Type B pancreatic cell (in vitro differentiated cells): ENCODE measurements at regions not wholly inside any gene's neighbourhood (a gene's known extent, or its start where the extent isn't known, plus 50 kb on each side); places are given as distances from the start of the nearest gene placed in this dataset.
A peak's percentile ranks its signal among the peaks of the same experiment; 100 is the strongest.

Experiments
- DNase-seq: peaks from one replicate; pipeline ENCODE4 v3.0.0; 2021; ENCODE audit warnings: mixed read lengths; ENCODE audit not compliant: unreplicated experiment; ENCODE audit errors: extremely low spot score
- H3K27ac Mint-ChIP-seq: 2 replicates; pipeline ENCODE4 v1.8.0; 2021; ENCODE audit warnings: mild to moderate bottlenecking, mixed read lengths
- H3K27me3 Mint-ChIP-seq: 2 replicates; pipeline ENCODE4 v1.8.0; 2021; ENCODE audit warnings: mixed read lengths
- H3K36me3 Mint-ChIP-seq: 2 replicates; pipeline ENCODE4 v1.8.0; 2021; ENCODE audit warnings: mixed read lengths
- H3K4me1 Mint-ChIP-seq: one replicate; pipeline ENCODE4 v1.8.0; 2021; ENCODE audit warnings: mixed read lengths; ENCODE audit not compliant: unreplicated experiment
- H3K4me3 Mint-ChIP-seq: 2 replicates; pipeline ENCODE4 v1.8.0; 2021; ENCODE audit warnings: mild to moderate bottlenecking, mixed read lengths
- H3K9me3 Mint-ChIP-seq: 2 replicates; pipeline ENCODE4 v1.8.0; 2021; ENCODE audit warnings: mixed read lengths
- CTCF ChIP-seq: fragments of 200-600 bp; sonication (generic); conservative IDR thresholded peaks from 2 replicates; pipeline ENCODE4 v1.5.0; 2021; ENCODE audit warnings: antibody characterized with exemption, mild to moderate bottlenecking

DNA sequence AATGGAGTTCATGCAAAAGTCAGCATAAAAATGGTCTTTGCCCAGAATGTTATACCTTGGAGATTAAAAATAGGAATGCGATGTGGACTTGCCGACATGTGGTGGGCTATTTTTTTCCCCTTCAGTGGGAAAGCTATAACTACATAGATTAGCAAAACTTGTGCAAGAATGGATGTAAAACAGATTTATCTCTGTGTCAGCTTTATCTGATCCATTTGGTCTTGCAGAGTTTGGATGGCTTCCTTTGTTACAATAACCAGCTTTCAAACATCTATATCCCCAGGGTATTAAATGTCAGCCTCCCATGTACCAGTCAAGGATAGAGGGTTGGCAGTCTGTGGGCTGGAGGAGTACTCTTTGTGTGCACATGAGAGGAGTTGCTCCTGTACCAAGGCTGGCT lies 284.9 kb downstream of the TMEM38B start:
- peak overlapping the region; percentile 42 for H3K4me3 Mint-ChIP-seq
- no peak for TF ChIP-seq CTCF
- peaks cover 4% of the 10 kb centered on the region for H3K9me3 Mint-ChIP-seq
- no peak for DNase-seq
- H3K27me3 Mint-ChIP-seq, result peaks cover 3% of the 10 kb centered on the region
- no peak overlapping the region for H3K27ac Mint-ChIP-seq
- peaks cover 38% of the 10 kb centered on the region for H3K4me1 Mint-ChIP-seq
- no peaks in the 10 kb centered on the region for H3K36me3 Mint-ChIP-seq

- no peaks in the 10 kb centered on the region for H3K9me3 Mint-ChIP-seq
- no peaks in the 10 kb centered on the region for H3K27me3 Mint-ChIP-seq
- peaks cover under 1% of the 10 kb centered on the region for H3K4me1 Mint-ChIP-seq
Observed at GRCh38 chr9:105984714-105985113, 290.4 kb downstream of the TMEM38B start.

DNA sequence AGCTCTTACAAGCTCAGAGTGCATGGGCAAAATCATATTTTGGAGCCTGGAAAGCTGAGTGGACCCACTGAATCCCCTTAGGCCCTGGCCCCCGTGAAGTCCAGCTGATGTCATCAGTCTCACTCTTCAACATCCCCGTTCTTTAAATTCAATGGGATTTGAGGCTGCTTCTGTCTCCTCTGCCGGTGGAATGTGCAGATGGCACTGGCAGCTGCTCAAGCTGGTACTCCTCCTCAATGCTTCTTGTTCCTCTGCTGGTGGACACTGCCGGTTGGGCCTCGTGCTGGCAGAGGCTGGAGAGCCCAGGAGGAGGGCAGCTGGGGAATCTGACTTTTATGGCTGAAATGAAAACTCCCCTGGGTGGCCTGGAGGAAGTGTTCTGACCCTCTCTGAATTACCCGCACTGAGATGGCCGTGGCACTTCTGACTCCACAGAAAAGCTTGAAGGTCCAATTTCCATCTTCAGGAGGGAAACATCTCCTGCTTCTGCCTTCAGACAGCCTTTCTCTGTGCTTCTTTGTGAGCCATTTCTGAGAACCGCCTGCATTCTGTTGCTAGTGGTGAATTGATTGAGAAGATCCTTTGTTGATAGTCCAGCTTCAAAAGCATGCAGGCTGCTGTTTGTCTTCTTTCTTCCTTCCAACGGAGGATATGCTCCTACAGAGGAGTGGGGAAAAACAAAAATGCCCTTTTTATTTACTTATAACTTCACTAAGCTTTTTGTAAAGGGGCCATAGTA lies 298.9 kb downstream of the TMEM38B start:
- no peak for TF ChIP-seq CTCF
- Mint-ChIP-seq H3K27me3 (no peaks in the 10 kb centered on the region), H3K36me3 (no peaks in the 10 kb centered on the region), H3K27ac (no peak overlapping the region), H3K4me3 (no peak overlapping the region), H3K9me3 (no peaks in the 10 kb centered on the region), H3K4me1 (peaks cover 9% of the 10 kb centered on the region)
- no peak for DNase-seq

More at GRCh38 chr9:105984714-105985113, 290.4 kb downstream of the TMEM38B start:
- Mint-ChIP-seq H3K27ac (no peak overlapping the region), H3K4me3 (no peak overlapping the region), H3K36me3 (no peaks in the 10 kb centered on the region)
- no peak for TF ChIP-seq CTCF
- DNase-seq, result no peak

GRCh38 chr9:105993921-105994715 lies 299.8 kb downstream of the TMEM38B start:
- Mint-ChIP-seq H3K9me3 (no peaks in the 10 kb centered on the region), H3K4me3 (no peak overlapping the region), H3K27me3 (no peaks in the 10 kb centered on the region), H3K4me1 (peaks cover 9% of the 10 kb centered on the region), H3K36me3 (no peaks in the 10 kb centered on the region), H3K27ac (no peak overlapping the region)
- TF ChIP-seq CTCF, result no peak
- no peak for DNase-seq

GRCh38 chr9:105994970-105995369 lies 300.6 kb downstream of the TMEM38B start:
- no peaks in the 10 kb centered on the region for H3K9me3 Mint-ChIP-seq
- peaks cover 9% of the 10 kb centered on the region for H3K4me1 Mint-ChIP-seq
- TF ChIP-seq CTCF, result no peak
- H3K27me3 Mint-ChIP-seq, result no peaks in the 10 kb centered on the region
- H3K27ac Mint-ChIP-seq, result peak overlapping the region; percentile 34
- no peaks in the 10 kb centered on the region for H3K36me3 Mint-ChIP-seq
- DNase-seq, result no peak
- H3K4me3 Mint-ChIP-seq, result no peak overlapping the region
